NCI-H2107 treated with DMSO at 0.1 percent for 48 hours (cell line): ENCODE measurements at regions not wholly inside any gene's neighbourhood (a gene's known extent, or its start where the extent isn't known, plus 50 kb on each side); places are given as distances from the start of the nearest gene placed in this dataset.
"Not testable (repeated sequence)": the region's sequence is repeated elsewhere in the genome, so short reads cannot be mapped to it uniquely, and the experiment has no call there.

Source experiments
- DNase-seq: peaks from one replicate; lab custom pipeline; 2025; ENCODE audit not compliant: unreplicated experiment; lab: John Stamatoyannopoulos, UW

DNA sequence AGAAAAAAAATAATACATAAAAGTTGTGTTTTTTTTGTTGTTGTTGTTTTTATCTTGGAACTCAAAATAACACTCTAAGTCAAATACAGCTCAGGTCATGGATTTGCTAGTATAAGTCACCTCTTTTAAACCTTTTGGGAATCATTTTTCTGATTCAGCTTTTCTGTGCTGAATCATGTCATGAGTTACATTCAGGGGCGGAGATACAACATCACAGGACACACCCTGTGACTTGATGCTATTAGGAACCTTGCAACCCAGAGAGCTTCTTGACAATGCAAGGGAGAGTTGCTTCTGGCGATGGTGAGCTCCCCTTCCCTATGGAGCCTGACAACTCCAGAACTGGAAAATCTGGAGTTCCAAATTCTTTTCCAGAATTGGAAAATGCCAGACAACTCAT is 358.3 kb upstream of the C16orf82 start:
- no peak for DNase-seq

DNA sequence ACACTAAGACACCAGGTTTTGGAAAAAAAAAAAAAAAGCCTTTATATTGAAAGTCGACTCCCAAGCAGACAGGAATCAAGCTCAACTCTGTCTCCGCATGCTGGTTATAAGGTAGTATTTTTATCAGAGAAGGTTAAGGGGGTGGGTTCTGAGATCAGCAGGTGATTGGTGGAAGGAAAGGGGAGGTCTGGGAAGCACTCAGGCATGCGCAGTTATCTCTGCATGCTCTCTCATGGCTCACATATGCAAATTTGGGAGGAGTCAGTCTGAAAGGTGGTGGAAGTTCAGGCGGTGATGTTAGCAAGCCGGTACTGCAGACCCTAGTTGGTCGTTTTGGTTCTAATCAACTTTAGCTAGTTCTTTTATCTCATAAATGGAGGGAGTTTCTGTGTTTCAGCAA is 357.6 kb upstream of the C16orf82 start:
- DNase-seq: no peak

DNA sequence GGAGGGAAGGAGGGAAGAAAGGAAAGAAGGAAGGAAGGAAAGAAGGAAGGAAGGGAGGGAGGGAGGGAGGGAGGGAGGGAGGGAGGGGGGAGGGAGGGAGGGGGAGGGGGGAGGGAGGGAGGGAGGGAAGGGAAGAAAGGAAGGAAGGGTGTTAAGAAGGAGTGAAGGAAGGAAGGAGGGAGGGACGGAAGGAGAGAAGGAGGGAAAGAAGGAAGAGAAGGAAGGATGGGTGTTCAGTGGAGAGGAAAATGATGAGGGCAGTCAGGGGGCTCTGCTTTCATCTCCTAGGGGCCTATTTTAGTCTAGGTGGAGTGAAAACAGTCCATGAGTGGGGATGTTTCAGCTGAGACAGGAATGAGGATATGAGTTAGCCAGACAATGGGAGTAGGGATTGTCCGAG is 357.0 kb upstream of the C16orf82 start:
- no peak for DNase-seq

DNA sequence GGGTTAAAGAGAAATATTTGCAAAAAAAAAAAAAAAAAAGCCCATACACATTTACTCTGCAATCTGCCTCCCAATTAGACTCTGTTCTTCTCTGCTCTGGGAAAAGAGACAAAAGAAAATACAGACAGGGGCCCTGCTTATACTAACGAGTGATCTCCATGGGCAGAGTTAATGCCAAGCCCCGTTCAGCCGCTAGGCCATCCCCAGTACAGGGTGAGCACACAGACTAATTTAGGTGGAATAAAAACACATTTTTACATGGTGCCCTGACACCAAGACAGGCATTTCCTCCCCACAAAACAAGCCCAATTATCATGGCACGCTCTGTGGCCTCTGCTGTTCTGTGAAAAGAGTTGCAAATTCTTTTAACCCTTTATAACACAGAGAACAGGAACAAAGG is 356.3 kb upstream of the C16orf82 start:
- no peak for DNase-seq

DNA sequence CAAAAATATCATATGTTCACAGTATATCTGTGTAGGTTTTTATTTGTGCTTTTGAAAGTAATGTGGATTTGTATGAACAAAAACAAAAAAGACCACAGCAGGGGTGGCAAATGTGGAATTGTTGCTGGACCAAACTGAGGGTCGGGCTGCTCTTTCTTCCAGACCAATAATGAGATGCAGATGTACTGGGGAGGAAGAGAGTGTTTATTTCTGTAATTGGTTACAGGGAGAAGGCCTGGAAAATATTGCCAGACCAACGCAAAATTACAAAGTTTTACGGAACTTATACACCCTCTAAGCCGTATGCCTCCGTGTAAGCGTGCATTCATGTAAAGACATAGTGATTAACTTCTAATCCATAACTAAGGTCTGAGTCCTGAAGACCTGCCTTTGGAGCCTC is 353.9 kb upstream of the C16orf82 start:
- DNase-seq: no peak

DNA sequence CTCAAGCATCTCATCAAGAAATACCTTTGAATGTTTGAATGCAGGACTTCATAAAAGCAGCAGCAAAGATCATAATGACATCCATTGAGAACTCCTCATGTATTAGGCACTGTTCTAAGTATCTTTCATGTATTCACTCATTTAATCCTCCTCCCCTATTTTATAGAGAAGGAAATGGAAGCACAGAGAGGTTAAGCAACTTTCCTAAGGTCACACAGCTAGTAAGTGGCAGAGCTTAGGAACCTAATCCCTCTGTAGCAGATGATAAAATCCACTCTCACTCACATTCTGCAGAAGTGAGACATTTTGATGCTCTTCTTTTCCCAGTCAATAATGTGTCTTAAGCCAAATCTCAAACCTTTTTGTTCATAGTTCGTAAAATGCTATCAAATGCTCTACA is 350.8 kb upstream of the C16orf82 start:
- DNase-seq: no peak

DNA sequence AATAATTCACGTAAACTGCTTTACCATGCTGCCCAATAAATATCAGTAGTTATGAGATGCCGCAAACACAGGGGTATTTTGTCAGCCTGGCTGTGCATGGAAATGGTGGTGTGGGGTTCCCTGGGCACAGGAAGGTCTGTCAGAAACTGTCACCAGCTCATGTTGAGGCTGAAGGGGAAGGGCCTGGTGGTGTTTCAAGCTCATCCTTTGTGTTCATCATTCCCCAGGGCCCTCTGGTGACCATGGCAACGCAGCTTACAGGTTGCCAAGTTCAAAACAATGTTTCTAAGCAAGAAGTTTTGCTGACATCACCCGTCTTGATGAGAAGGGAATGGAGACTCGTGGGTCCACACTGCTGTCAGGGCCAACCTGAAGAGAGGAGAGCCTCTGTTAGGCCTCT is 348.9 kb upstream of the C16orf82 start:
- DNase-seq: no peak

DNA sequence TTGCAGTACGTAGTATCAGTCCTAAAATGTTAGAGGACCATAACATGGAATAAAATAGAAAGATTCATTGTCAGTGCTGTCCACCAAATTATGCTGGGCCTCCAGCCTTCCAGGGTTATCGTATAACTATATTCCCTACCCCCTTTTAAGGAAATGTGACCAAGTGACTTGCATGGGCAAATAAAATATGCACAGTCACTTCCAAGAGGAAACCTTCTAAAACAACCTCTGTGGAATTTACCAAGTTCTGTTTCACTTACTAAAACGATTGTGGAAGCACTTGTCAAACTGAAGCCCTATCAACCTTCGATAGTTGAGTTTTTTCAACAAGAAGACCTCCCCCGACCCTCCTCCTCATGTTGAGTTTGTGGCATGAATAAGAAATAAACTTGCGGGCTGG is 345.4 kb upstream of the C16orf82 start:
- DNase-seq: no peak

DNA sequence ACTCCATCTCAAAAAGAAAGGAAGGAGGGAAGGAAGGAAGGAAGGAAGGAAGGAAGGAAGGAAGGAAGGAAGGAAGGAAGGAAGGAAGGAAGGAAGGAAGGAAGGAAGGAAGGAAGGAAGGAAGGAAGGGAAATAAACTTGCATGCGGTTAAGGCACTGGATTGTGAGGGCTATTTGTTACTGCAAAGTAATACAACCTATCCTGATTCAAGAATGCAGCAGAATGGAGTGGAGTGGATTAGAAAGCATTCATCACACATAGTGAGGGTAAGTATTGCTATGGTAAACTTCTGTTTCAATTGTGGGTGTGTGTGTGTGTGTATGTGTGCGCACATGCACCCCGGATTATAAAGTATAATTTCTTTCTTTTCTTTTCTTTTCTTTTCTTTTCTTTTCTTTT is 344.8 kb upstream of the C16orf82 start:
- not testable (repeated sequence) for DNase-seq

DNA sequence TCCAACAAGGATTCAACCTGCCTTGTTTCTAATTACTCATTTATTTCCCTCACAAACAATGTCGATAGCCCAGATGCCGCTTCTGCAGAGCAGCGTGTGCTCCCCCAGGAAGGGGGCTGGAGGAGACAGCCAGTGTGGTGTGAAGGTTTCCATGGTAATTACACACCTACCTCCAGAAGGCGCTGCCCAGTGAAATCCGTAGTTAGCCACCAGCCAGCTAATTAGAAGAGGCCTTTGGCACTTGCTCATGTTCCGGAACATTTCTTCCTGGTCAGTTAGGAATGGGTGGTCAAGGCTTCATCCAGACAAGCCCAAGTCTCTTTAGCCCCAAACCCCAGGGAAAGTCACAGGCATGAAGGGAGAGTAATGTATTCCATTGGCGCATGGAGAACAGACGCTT is 342.5 kb upstream of the C16orf82 start:
- DNase-seq: no peak

DNA sequence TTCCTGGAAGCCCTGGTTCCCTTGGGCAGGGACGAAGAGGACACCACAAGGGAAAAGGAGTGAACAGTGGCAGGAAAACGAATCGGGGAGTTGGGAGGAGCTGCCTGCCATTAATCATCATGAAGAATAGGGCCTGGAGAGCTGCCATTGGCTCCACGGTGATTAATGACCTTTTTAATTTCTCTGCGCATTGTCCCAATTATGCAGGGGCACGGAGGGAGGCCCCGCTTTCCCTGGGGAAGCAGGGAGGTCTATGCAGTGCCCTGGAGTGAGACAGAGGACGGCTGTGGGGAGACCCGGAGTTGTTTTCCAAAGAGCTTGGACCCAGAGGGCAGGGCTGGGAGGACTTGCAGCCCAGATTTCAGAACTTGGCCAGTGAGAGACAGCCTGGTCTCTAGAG is 338.9 kb upstream of the C16orf82 start:
- no peak for DNase-seq

DNA sequence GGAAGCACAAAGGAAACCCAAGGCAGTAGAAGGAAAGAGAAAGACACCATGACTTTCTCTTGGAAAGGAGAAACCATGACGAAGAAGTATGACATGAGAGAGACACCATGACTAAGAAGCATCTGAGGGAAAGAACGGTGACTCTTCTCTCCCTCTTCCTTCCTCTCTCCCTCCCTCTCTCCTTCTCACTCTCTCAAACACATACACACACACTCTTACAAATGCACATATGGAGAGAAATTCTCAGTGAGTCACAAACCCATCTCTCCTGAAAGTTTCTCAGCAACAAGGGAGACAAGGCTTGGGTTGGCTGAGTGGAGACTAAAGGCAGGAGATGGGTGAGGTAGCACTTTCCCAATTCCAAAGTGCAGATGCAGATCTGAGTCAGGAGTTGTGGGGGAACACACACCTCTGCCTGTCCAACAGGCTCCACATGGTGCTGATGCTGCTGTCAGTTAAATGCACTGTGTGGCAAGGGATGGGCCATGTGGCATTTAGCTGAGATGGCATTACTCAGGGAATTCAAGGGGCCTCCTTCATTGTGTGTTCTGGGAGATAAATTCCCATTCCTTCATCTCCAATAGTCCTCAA is 336.7 kb upstream of the C16orf82 start:
- DNase-seq: no peak

DNA sequence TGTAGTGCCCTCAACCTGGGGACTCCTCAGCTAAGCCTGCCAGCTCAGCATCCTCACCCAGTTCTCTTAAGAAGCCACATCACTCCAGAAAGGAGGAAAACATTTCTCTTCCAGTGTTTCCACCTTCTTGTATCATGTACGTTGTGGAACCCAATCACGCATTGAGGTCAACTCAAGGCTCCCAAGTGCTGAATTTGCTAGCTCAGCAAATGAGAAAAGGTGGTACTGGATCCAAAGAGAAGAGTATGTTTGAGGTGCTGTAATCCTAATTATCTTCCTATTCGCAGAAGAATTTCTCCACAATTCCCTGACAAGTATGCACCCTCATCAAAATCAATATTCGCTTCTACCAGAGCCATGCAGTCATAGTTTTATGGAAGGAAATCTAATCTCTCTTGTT is 335.0 kb upstream of the C16orf82 start:
- no peak for DNase-seq

DNA sequence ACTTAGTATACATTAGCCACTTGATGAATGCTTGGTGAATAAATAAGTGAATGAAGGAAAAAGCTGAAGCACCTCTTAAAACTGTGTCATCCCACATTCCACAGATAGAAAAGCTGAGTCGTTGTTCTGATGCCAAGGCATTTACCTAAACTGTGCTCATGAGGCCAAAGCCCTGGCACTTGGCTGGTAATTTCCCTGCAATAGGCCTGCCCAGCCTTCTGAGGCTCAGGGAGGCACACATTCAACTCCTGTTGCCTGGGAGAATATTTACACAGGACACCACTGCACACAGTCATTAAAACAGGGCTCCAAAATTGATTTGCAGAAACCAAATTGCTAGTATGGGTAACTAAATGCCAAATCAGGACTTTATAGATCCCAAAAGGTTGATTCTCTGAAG is 333.0 kb upstream of the C16orf82 start:
- DNase-seq: no peak

DNA sequence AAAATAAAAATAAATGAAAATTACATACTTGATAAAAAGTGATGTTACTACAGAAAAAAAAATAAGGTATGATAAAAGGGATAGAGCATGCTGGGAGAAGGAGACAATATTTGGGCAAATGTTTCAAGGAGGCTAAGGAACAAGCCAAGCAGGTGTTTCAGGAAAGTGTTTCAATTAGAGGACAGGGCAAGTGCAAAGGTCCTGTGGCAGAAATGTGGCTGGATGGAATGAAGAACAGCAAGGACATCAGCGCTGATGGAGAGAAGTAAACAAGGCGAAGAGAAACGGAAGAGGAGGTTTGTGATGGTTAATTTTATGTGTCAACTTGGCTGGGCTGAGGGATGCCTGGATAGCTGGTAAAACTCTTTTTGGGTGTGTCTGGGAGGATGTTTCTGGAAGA is 331.2 kb upstream of the C16orf82 start:
- DNase-seq: no peak

DNA sequence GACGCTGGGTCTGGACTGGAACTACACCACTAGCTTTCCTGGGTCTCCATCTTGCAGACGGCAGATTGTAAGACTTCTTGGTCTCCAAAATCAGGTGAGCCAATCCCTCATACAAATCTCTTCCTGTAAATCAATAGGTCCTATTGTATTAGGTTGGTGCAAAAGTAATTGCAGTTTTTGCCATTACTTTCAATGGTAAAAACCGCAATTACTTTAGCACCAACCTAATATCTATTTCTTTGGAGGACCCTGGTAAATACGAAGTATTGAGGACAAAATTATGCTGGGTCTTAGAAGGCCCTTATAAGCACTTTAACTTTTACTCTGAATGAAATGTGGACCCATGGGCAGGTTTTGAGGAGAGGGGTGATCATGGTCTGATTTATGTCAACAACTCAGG is 330.6 kb upstream of the C16orf82 start:
- no peak for DNase-seq

DNA sequence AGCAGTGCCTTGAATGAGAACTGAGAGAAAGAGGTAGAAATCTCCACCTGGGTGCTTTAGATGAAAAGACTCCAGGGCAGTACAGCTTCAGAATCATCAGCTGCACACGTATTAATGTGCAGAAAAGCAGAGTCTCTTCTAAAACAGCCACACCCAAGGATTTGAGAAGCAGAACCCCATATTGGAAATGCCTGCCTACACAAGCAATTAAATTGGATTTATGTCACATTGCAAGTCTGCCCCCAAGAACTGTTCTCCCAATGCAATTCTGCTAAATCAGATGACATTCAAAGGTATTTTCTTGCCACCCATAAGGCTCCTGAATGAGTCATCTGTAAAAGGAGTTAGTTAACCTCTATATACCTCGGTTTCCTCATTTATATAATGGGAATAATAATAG is 326.0 kb upstream of the C16orf82 start:
- no peak for DNase-seq

DNA sequence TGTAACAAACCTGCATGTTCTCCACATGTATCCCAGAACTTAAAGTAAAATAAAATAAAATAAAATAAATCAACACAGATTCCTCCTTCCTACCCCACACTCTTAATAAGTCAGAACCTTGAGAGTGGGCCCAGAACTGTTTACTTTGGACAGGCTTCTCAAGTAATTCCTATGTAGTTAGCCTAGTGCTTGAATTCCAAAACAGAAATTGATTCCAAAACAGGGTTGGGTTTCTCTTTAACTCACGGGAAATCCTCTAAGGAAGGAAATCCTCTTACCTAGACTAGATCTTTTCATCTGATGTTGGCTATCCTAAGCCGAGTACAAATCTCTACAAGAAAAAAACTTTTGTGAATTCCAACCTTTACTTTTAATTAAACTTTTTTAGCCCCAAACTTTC is 324.7 kb upstream of the C16orf82 start:
- DNase-seq: no peak

DNA sequence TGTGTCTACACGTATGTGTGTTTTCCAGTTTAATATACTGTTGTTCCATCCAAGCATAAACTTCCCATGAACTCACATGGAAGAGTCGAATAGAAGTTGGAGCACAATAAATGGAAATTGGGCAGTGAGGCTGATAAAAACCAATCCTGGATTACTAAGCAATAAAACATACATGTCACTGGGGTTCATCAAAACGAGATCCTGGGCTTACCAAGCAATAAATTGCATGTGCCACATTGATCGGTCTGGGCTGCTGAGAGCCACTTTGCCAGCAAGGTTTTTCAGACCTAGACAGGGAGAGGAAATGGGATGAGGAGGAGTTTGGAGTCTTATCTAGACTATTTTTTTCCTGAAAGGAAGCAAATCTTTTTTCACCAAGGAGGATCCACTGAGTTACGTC is 322.3 kb upstream of the C16orf82 start:
- DNase-seq: no peak

DNA sequence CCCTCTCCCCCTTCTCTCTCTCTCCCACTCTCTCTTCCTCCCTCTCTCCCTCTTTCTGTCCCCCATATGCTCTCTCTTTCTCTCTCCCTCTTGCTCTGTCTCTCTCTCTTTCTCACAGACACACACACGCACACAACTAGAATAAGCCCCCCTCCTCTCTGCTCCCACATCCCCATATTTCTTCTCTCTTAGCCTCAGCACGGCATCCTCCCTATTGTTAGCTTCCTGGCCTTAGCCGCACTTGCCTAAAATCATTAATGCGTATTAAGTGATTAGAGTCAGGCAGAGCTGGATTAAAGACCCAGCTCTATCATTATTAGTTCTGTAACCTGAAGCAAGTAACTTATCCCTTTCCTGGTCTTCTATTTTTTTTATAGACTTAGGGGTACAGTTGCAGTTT is 319.0 kb upstream of the C16orf82 start:
- no peak for DNase-seq

DNA sequence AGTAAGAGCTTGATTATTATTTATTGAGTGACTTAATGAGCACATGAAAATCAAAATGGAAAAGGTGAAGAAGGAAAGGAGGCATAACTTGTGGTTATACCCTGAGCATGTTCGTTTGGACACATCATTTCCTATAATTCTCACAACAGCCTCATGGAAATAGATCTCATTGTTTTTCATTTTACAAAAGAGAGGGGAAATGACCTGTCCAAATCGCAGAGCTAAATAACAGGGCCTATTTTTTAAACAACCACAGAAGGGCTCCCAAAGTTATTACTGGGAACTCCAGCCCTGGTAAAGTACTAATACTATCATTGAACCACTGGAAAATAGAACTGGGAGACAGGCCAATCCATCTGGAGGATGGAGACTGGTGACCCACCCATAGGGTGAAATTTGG is 317.7 kb upstream of the C16orf82 start:
- no peak for DNase-seq

DNA sequence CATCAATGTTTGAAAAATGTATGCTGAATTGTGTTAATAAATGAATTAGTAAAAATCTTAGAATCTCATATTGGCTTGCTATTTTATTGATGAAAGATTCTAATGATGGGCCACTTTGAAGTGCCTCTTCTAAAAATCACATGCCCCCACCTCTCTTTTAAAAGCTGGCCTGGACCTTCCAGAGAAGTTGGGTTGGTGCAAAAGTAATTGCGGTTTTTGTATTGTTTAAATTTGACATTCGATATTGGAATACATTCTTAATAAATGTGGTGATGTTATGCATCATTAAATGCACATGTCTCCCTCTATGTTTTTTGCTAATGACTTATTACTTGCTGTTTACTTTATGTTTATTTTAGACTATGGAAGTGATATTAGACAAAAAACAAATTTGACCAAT is 314.6 kb upstream of the C16orf82 start:
- DNase-seq: no peak

DNA sequence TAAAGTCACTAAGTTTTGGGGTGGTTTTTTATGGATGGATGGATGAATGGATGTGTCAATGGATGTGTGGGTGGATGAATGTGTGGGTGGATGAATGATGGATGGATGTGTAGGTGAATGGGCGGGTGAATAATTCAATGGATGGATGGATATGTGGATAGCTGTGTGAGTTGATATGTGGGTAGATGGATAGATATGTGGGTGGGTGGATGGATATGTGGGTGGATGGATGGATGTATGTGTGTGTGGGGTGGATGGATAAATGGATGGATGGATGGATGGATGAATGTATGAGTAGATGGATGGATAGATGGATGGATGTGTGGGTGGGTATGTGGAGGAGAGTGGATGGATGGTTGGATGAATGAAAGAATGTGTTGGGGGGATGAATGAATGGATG is 310.1 kb upstream of the C16orf82 start:
- DNase-seq: no peak

DNA sequence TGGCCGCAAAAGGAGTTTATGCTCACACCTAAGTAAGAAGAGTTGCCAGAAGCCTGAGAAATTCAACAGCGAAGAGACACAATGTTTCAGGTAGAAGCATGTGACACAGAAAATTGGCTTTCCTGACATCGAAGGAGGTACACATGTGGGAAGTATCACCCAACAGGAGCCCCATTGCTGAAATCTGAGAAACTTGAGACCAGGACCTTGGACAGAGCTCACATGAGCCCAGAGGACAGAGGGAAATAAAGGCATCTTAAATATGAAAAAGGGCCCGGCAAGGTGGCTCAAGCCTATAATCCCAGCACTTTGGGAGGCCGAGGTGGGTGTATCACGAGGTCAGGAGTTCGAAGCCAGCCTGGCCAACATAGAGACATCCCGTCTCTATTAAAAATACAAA is 304.1 kb upstream of the C16orf82 start:
- DNase-seq: no peak
